ENCODE measurements at regions not wholly inside any gene's neighbourhood (a gene's known extent, or its start where the extent isn't known, plus 50 kb on each side); places are given as distances from the start of the nearest gene placed in this dataset.

- TF ChIP-seq CTCF (IDR thresholded peaks at IDR 0.05): no peak
- DNase-seq (ENCODE audit: low spot score): no peak
- Histone ChIP-seq H3K27ac (no peak overlapping the region), H3K4me3 (no peak overlapping the region)
Observed at GRCh38 chr13:39132286-39133230, 94.3 kb downstream of the NHLRC3 start.

- DNase-seq (ENCODE audit: low spot score): no peak
- TF ChIP-seq CTCF (IDR thresholded peaks at IDR 0.05): no peak
- Histone ChIP-seq H3K27ac (no peak overlapping the region), H3K4me3 (no peak overlapping the region)
Observed at GRCh38 chr13:39133781-39134180, 95.5 kb downstream of the NHLRC3 start.

GRCh38 chr13:39134574-39134973 is 96.3 kb downstream of the NHLRC3 start:
- Histone ChIP-seq H3K4me3 (no peak overlapping the region), H3K27ac (no peak overlapping the region)
- no peak for TF ChIP-seq CTCF (IDR thresholded peaks at IDR 0.05)
- no peak for DNase-seq (ENCODE audit: low spot score)

GRCh38 chr13:39144391-39144790 is 106.1 kb downstream of the NHLRC3 start:
- no peak for TF ChIP-seq CTCF (IDR thresholded peaks at IDR 0.05)
- Histone ChIP-seq H3K27ac (no peak overlapping the region), H3K4me3 (no peak overlapping the region)
- no peak for DNase-seq (ENCODE audit: low spot score)

- DNase-seq (ENCODE audit: low spot score): no peak
- H3K4me3 ChIP-seq: peak overlapping the region; percentile 46
Observed at GRCh38 chr13:39144941-39145533, 106.8 kb downstream of the NHLRC3 start.

GRCh38 chr13:39148513-39148961 is 110.3 kb downstream of the NHLRC3 start:
- no peak for DNase-seq (ENCODE audit: low spot score)
- H3K27ac ChIP-seq: no peak overlapping the region
- no peak overlapping the region for H3K4me3 ChIP-seq
- TF ChIP-seq CTCF (IDR thresholded peaks at IDR 0.05): no peak

More at GRCh38 chr13:39144941-39145533, 106.8 kb downstream of the NHLRC3 start:
- peak; percentile 56 for TF ChIP-seq CTCF (IDR thresholded peaks at IDR 0.05)
- peak overlapping the region in 1 of 2 donors; percentile 11 for H3K27ac ChIP-seq

Measured in coronary artery (tissue), 2 donors.